Gastroesophageal sphincter (tissue), 3 donors: ENCODE measurements at regions not wholly inside any gene's neighbourhood (a gene's known extent, or its start where the extent isn't known, plus 50 kb on each side); places are given as distances from the start of the nearest gene placed in this dataset.

Experiments
- CTCF ChIP-seq, 4 experiments: fragments of 200-600 bp in 2 of 4; fragments of 450-650 bp in 2 of 4; sonication (generic) in 1 of 4; IDR thresholded peaks; one replicate each; pipeline ENCODE4 v1.5.1; 2017 to 2019; ENCODE audit warnings: antibody characterized with exemption in 4 of 4, mild to moderate bottlenecking in 2 of 4, moderate library complexity in 2 of 4
- POLR2A ChIP-seq, 2 donors: fragments of 450-650 bp; IDR thresholded peaks; one replicate each; pipeline ENCODE4 v1.6.1; 2017; ENCODE audit warnings: antibody characterized with exemption in 2 of 2, mild to moderate bottlenecking in 2 of 2, moderate library complexity in 1 of 2
- POLR2AphosphoS5 ChIP-seq: sonication (generic); formaldehyde crosslinking; IDR thresholded peaks from one replicate; pipeline ENCODE4 v1.6.1; 2017; ENCODE audit warnings: antibody characterized with exemption

GRCh38 chr13:54029226-54029625 lies 1000.6 kb downstream of the OLFM4 start:
- TF ChIP-seq CTCF (IDR thresholded peaks at IDR 0.05) (no peak), POLR2AphosphoS5 (no peak), POLR2A (IDR thresholded peaks at IDR 0.05) (no peak)
